PC-3 (cell line): ENCODE measurements at regions not wholly inside any gene's neighbourhood (a gene's known extent, or its start where the extent isn't known, plus 50 kb on each side); places are given as distances from the start of the nearest gene placed in this dataset.

ENCODE experiments used
- ATAC-seq: fragments of 200-7000 bp; cut with Tn5 transposase; 2 replicates; pipeline ENCODE4 v1.9.1; 2020; ENCODE audit warnings: mild to moderate bottlenecking, moderate library complexity
- BruUV-seq: library from RNA; stranded (reverse); fragments of 400-500 nt; replicated peaks from 2 replicates; lab custom pipeline; 2021; lab: Mats Ljungman, UMichigan
- CTCF ChIA-PET: fragments of 300-600 bp; sonication (Branson Sonifier 250); formaldehyde crosslinking; loops from one replicate; lab custom pipeline; 2022; ENCODE audit warnings: antibody characterized with exemption; lab: Charles Lee
- POLR2A ChIA-PET: fragments of 300-600 bp; sonication (Branson Sonifier 250); formaldehyde crosslinking; loops from one replicate; lab custom pipeline; 2022; ENCODE audit warnings: antibody characterized with exemption; ENCODE audit not compliant: unreplicated experiment; lab: Charles Lee
- DNase-seq: peaks from one replicate; pipeline ENCODE4 v3.0.0-alpha.2; 2015
- H2AFZ ChIP-seq: fragments of 300-600 bp; sonication (generic); 2 replicates; pipeline ENCODE4 v1.6.0; 2016; ENCODE audit warnings: antibody characterized with exemption, low read length
- H3F3A ChIP-seq: fragments of 300-600 bp; sonication (generic); one replicate; pipeline ENCODE4 v1.6.0; 2017; ENCODE audit warnings: antibody characterized with exemption, low read length, control low read depth, mild to moderate bottlenecking; ENCODE audit not compliant: unreplicated experiment
- H3K27ac ChIP-seq: fragments of 300-600 bp; sonication (generic); 2 replicates; pipeline ENCODE4 v1.5.1; 2016; ENCODE audit warnings: mild to moderate bottlenecking, low read length
- H3K27me3 ChIP-seq: fragments of 300-600 bp; sonication (generic); 2 replicates; pipeline ENCODE4 v1.6.1; 2016; ENCODE audit warnings: low read length, mixed read lengths
- H3K36me3 ChIP-seq: fragments of 300-600 bp; sonication (generic); 2 replicates; pipeline ENCODE4 v1.6.1; 2016; ENCODE audit warnings: low read depth, mixed run types, low read length, mixed read lengths
- H3K4me1 ChIP-seq: fragments of 300-600 bp; sonication (generic); 2 replicates; pipeline ENCODE4 v1.5.1; 2016; ENCODE audit warnings: low read length; ENCODE audit not compliant: insufficient read depth
- H3K4me2 ChIP-seq: fragments of 300-600 bp; sonication (generic); 2 replicates; pipeline ENCODE4 v1.6.0; 2016; ENCODE audit warnings: low read length
- H3K4me3 ChIP-seq: fragments of 300-600 bp; sonication (generic); 2 replicates; pipeline ENCODE4 v1.5.1; 2016; ENCODE audit warnings: mild to moderate bottlenecking, low read length, mixed read lengths
- H3K79me2 ChIP-seq: fragments of 300-600 bp; sonication (generic); 2 replicates; pipeline ENCODE4 v1.6.1; 2017; ENCODE audit warnings: low read length, mixed read lengths
- H3K9ac ChIP-seq: fragments of 300-600 bp; sonication (generic); 2 replicates; pipeline ENCODE4 v1.6.0; 2016; ENCODE audit warnings: mild to moderate bottlenecking, low read length
- H3K9me2 ChIP-seq: fragments of 300-600 bp; sonication (generic); replicated peaks from 2 replicates; pipeline ENCODE4 v1.6.1; 2016; ENCODE audit warnings: mixed run types, low read length, mixed read lengths
- H3K9me3 ChIP-seq: fragments of 300-600 bp; sonication (generic); 2 replicates; pipeline ENCODE4 v1.6.1; 2016; ENCODE audit warnings: low read length, mixed read lengths
- H4K20me1 ChIP-seq: fragments of 300-600 bp; sonication (generic); 2 replicates; pipeline ENCODE4 v1.6.1; 2016; ENCODE audit warnings: low read length, mixed read lengths
- CTCF ChIP-seq: fragments of 300-600 bp; sonication (generic); conservative IDR thresholded peaks from 2 replicates; pipeline ENCODE4 v1.5.1; 2017; ENCODE audit warnings: antibody characterized with exemption, low read depth, mild to moderate bottlenecking, low read length
- EZH2 ChIP-seq: fragments of 300-600 bp; sonication (generic); IDR thresholded peaks from one replicate; pipeline ENCODE4 v1.6.1; 2017; ENCODE audit warnings: antibody characterized with exemption, mild to moderate bottlenecking, low read length; ENCODE audit not compliant: unreplicated experiment
- EZH2phosphoT487 ChIP-seq: fragments of 300-600 bp; sonication (generic); IDR thresholded peaks from 2 replicates; pipeline ENCODE4 v1.6.1; 2018; ENCODE audit warnings: mild to moderate bottlenecking, antibody characterized with exemption, low read length, borderline replicate concordance
- intact Hi-C: fragments of 100-400 bp; cut with micrococcal nuclease; formaldehyde crosslinking; loops from 2 replicates; pipeline ENCODE4 v1.9.0; 2023

- H3F3A ChIP-seq, result no peaks in the 10 kb centered on the region
- H3K9ac ChIP-seq, result no peak overlapping the region
- H3K27ac ChIP-seq, result no peak overlapping the region
- TF ChIP-seq EZH2 (no peak), EZH2phosphoT487 (no peak), CTCF (no peak)
- intact Hi-C loops, result no loop called here
- H2AFZ ChIP-seq, result no peak overlapping the region
- no peaks in the 10 kb centered on the region for H3K79me2 ChIP-seq
- no peaks in the 10 kb centered on the region for H3K36me3 ChIP-seq
- no TSS peak for BruUV-seq
- no peak overlapping the region for H3K4me2 ChIP-seq
- ChIA-PET POLR2A (no interaction called here), CTCF (no interaction called here)
- DNase-seq (no peak), ATAC-seq (no peak)
- H3K4me3 ChIP-seq, result no peak overlapping the region
- no peaks in the 10 kb centered on the region for H3K9me2 ChIP-seq
- H3K27me3 ChIP-seq, result no peaks in the 10 kb centered on the region
- H4K20me1 ChIP-seq, result no peaks in the 10 kb centered on the region
- no peaks in the 10 kb centered on the region for H3K4me1 ChIP-seq
- no peaks in the 10 kb centered on the region for H3K9me3 ChIP-seq
These were observed 51.5 kb upstream of the HS3ST2 start for GRCh38 chr16:22762486-22762885.

GRCh38 chr16:22763437-22764080 is 50.4 kb upstream of the HS3ST2 start:
- Histone ChIP-seq H2AFZ (no peak overlapping the region), H3K27ac (no peak overlapping the region), H3F3A (no peaks in the 10 kb centered on the region), H3K9ac (no peak overlapping the region), H3K9me2 (no peaks in the 10 kb centered on the region), H4K20me1 (no peaks in the 10 kb centered on the region), H3K4me3 (no peak overlapping the region), H3K27me3 (no peaks in the 10 kb centered on the region), H3K79me2 (no peaks in the 10 kb centered on the region), H3K9me3 (no peaks in the 10 kb centered on the region), H3K4me1 (no peaks in the 10 kb centered on the region), H3K36me3 (no peaks in the 10 kb centered on the region), H3K4me2 (no peak overlapping the region)
- BruUV-seq, result no TSS peak
- intact Hi-C loops, result no loop called here
- ATAC-seq (no peak), DNase-seq (no peak)
- ChIA-PET CTCF (no interaction called here), POLR2A (no interaction called here)
- TF ChIP-seq EZH2phosphoT487 (no peak), CTCF (no peak), EZH2 (no peak)
